PC-3 (cell line): ENCODE measurements at regions not wholly inside any gene's neighbourhood (a gene's known extent, or its start where the extent isn't known, plus 50 kb on each side); places are given as distances from the start of the nearest gene placed in this dataset.

Experiments used
- ATAC-seq: fragments of 200-7000 bp; cut with Tn5 transposase; 2 replicates; pipeline ENCODE4 v1.9.1; 2020; ENCODE audit warnings: mild to moderate bottlenecking, moderate library complexity
- BruUV-seq: library from RNA; stranded (reverse); fragments of 400-500 nt; replicated peaks from 2 replicates; lab custom pipeline; 2021; lab: Mats Ljungman, UMichigan
- CTCF ChIA-PET: fragments of 300-600 bp; sonication (Branson Sonifier 250); formaldehyde crosslinking; loops from one replicate; lab custom pipeline; 2022; ENCODE audit warnings: antibody characterized with exemption; lab: Charles Lee
- POLR2A ChIA-PET: fragments of 300-600 bp; sonication (Branson Sonifier 250); formaldehyde crosslinking; loops from one replicate; lab custom pipeline; 2022; ENCODE audit warnings: antibody characterized with exemption; ENCODE audit not compliant: unreplicated experiment; lab: Charles Lee
- DNase-seq: peaks from one replicate; pipeline ENCODE4 v3.0.0-alpha.2; 2015
- H2AFZ ChIP-seq: fragments of 300-600 bp; sonication (generic); 2 replicates; pipeline ENCODE4 v1.6.0; 2016; ENCODE audit warnings: antibody characterized with exemption, low read length
- H3F3A ChIP-seq: fragments of 300-600 bp; sonication (generic); one replicate; pipeline ENCODE4 v1.6.0; 2017; ENCODE audit warnings: antibody characterized with exemption, low read length, control low read depth, mild to moderate bottlenecking; ENCODE audit not compliant: unreplicated experiment
- H3K27ac ChIP-seq: fragments of 300-600 bp; sonication (generic); 2 replicates; pipeline ENCODE4 v1.5.1; 2016; ENCODE audit warnings: mild to moderate bottlenecking, low read length
- H3K27me3 ChIP-seq: fragments of 300-600 bp; sonication (generic); 2 replicates; pipeline ENCODE4 v1.6.1; 2016; ENCODE audit warnings: low read length, mixed read lengths
- H3K36me3 ChIP-seq: fragments of 300-600 bp; sonication (generic); 2 replicates; pipeline ENCODE4 v1.6.1; 2016; ENCODE audit warnings: low read depth, mixed run types, low read length, mixed read lengths
- H3K4me1 ChIP-seq: fragments of 300-600 bp; sonication (generic); 2 replicates; pipeline ENCODE4 v1.5.1; 2016; ENCODE audit warnings: low read length; ENCODE audit not compliant: insufficient read depth
- H3K4me2 ChIP-seq: fragments of 300-600 bp; sonication (generic); 2 replicates; pipeline ENCODE4 v1.6.0; 2016; ENCODE audit warnings: low read length
- H3K4me3 ChIP-seq: fragments of 300-600 bp; sonication (generic); 2 replicates; pipeline ENCODE4 v1.5.1; 2016; ENCODE audit warnings: mild to moderate bottlenecking, low read length, mixed read lengths
- H3K79me2 ChIP-seq: fragments of 300-600 bp; sonication (generic); 2 replicates; pipeline ENCODE4 v1.6.1; 2017; ENCODE audit warnings: low read length, mixed read lengths
- H3K9ac ChIP-seq: fragments of 300-600 bp; sonication (generic); 2 replicates; pipeline ENCODE4 v1.6.0; 2016; ENCODE audit warnings: mild to moderate bottlenecking, low read length
- H3K9me2 ChIP-seq: fragments of 300-600 bp; sonication (generic); replicated peaks from 2 replicates; pipeline ENCODE4 v1.6.1; 2016; ENCODE audit warnings: mixed run types, low read length, mixed read lengths
- H3K9me3 ChIP-seq: fragments of 300-600 bp; sonication (generic); 2 replicates; pipeline ENCODE4 v1.6.1; 2016; ENCODE audit warnings: low read length, mixed read lengths
- H4K20me1 ChIP-seq: fragments of 300-600 bp; sonication (generic); 2 replicates; pipeline ENCODE4 v1.6.1; 2016; ENCODE audit warnings: low read length, mixed read lengths
- CTCF ChIP-seq: fragments of 300-600 bp; sonication (generic); conservative IDR thresholded peaks from 2 replicates; pipeline ENCODE4 v1.5.1; 2017; ENCODE audit warnings: antibody characterized with exemption, low read depth, mild to moderate bottlenecking, low read length
- EZH2 ChIP-seq: fragments of 300-600 bp; sonication (generic); IDR thresholded peaks from one replicate; pipeline ENCODE4 v1.6.1; 2017; ENCODE audit warnings: antibody characterized with exemption, mild to moderate bottlenecking, low read length; ENCODE audit not compliant: unreplicated experiment
- EZH2phosphoT487 ChIP-seq: fragments of 300-600 bp; sonication (generic); IDR thresholded peaks from 2 replicates; pipeline ENCODE4 v1.6.1; 2018; ENCODE audit warnings: mild to moderate bottlenecking, antibody characterized with exemption, low read length, borderline replicate concordance
- intact Hi-C: fragments of 100-400 bp; cut with micrococcal nuclease; formaldehyde crosslinking; loops from 2 replicates; pipeline ENCODE4 v1.9.0; 2023

GRCh38 chr4:159495515-159496236, 392.8 kb downstream of the RAPGEF2 start:
- CTCF ChIA-PET: no interaction called here
- H3K9me2 ChIP-seq: no peaks in the 10 kb centered on the region
- no peak for DNase-seq
- H3K4me2 ChIP-seq: no peak overlapping the region
- BruUV-seq: no TSS peak
- no peaks in the 10 kb centered on the region for H3F3A ChIP-seq
- POLR2A ChIA-PET: no interaction called here
- no peak for ATAC-seq
- no peaks in the 10 kb centered on the region for H3K27me3 ChIP-seq
- no peaks in the 10 kb centered on the region for H3K36me3 ChIP-seq
- no peak overlapping the region for H3K27ac ChIP-seq
- no peaks in the 10 kb centered on the region for H4K20me1 ChIP-seq
- intact Hi-C loops: no loop called here
- no peak for TF ChIP-seq CTCF
- TF ChIP-seq EZH2phosphoT487: no peak
- TF ChIP-seq EZH2: no peak
- no peaks in the 10 kb centered on the region for H3K4me1 ChIP-seq
- no peak overlapping the region for H2AFZ ChIP-seq
- no peaks in the 10 kb centered on the region for H3K9me3 ChIP-seq
- H3K4me3 ChIP-seq: no peak overlapping the region
- no peaks in the 10 kb centered on the region for H3K79me2 ChIP-seq
- H3K9ac ChIP-seq: no peak overlapping the region

GRCh38 chr4:159496248-159496647, 393.4 kb downstream of the RAPGEF2 start:
- Histone ChIP-seq H4K20me1 (no peaks in the 10 kb centered on the region), H3K9me3 (no peaks in the 10 kb centered on the region), H3K4me2 (no peak overlapping the region), H3K27ac (no peak overlapping the region), H3K9me2 (no peaks in the 10 kb centered on the region), H3K4me3 (no peak overlapping the region), H3K36me3 (no peaks in the 10 kb centered on the region), H2AFZ (no peak overlapping the region), H3K4me1 (no peaks in the 10 kb centered on the region), H3K79me2 (no peaks in the 10 kb centered on the region), H3K9ac (no peak overlapping the region), H3K27me3 (no peaks in the 10 kb centered on the region), H3F3A (no peaks in the 10 kb centered on the region)
- ATAC-seq (no peak), DNase-seq (no peak)
- TF ChIP-seq EZH2: no peak
- CTCF ChIA-PET: no interaction called here
- intact Hi-C loops: no loop called here
- BruUV-seq: no TSS peak
- POLR2A ChIA-PET: no interaction called here

- H3K4me3 ChIP-seq: no peak overlapping the region
- ATAC-seq: no peak
- H3K9me2 ChIP-seq: no peaks in the 10 kb centered on the region
- no peaks in the 10 kb centered on the region for H4K20me1 ChIP-seq
- CTCF ChIA-PET: no interaction called here
- POLR2A ChIA-PET: no interaction called here
- H3K79me2 ChIP-seq: no peaks in the 10 kb centered on the region
- H3K36me3 ChIP-seq: no peaks in the 10 kb centered on the region
- no peak overlapping the region for H3K9ac ChIP-seq
- no peak for TF ChIP-seq CTCF
- no peak for TF ChIP-seq EZH2
- no peak for TF ChIP-seq EZH2phosphoT487
- H2AFZ ChIP-seq: no peak overlapping the region
- no peaks in the 10 kb centered on the region for H3K4me1 ChIP-seq
- H3K4me2 ChIP-seq: no peak overlapping the region
- intact Hi-C loops: no loop called here
- H3K9me3 ChIP-seq: no peaks in the 10 kb centered on the region
- H3K27me3 ChIP-seq: no peaks in the 10 kb centered on the region
- no peak overlapping the region for H3K27ac ChIP-seq
- no peak for DNase-seq
- no peaks in the 10 kb centered on the region for H3F3A ChIP-seq
- no TSS peak for BruUV-seq
Measured at GRCh38 chr4:159497936-159498335, 395.1 kb downstream of the RAPGEF2 start.
